MM.1S (cell line): ENCODE measurements at regions not wholly inside any gene's neighbourhood (a gene's known extent, or its start where the extent isn't known, plus 50 kb on each side); places are given as distances from the start of the nearest gene placed in this dataset.

Experiments
- EZH2 ChIP-seq: fragments of 300-600 bp; sonication (generic); optimal IDR thresholded peaks from 2 replicates; pipeline ENCODE3; 2017; ENCODE audit warnings: low read depth, mild to moderate bottlenecking, antibody characterized with exemption, low read length, mixed read lengths
- TF ChIP-seq, protein P1 (sequence below): fragments of 300-600 bp; sonication (generic); IDR thresholded peaks from 2 replicates; pipeline ENCODE4 v1.5.1; 2016; ENCODE audit warnings: antibody characterized with exemption, low read length, mixed read lengths

DNA sequence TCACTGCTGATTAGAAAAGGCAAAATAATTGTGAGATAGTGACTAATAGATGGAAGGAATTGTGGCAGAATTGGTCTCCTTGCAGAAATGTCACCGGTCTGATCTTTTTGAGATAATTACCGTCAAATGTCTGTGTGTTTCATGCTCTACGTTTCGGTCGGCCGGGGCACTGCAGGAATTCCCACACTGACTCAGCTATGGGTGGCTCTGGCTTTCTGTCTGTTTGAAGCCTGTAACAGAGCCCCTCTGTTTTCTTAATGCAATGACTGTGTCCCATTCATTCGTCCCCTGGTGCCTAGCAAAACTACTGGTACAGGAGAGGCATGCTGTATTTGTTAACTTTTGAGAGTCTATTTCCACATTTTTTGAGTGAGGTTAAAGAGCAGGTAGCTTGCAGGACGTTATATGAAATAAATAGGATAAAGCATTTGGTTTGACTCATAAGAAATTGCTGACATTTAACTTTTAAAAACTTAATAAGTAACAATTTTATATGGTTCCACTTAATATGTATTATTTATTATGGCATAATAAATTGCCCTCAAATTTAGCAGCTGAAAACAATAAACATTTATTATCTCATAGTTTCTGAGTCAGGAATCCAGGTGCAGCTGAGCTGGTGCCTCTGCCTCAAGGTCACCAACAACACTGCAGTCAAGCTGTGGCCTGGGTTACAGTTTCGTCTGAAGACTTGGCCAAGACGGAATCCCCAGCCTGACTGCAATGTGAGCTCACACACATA lies 53.3 kb upstream of the CTBP2 start:
- TF ChIP-seq, protein P1, sequence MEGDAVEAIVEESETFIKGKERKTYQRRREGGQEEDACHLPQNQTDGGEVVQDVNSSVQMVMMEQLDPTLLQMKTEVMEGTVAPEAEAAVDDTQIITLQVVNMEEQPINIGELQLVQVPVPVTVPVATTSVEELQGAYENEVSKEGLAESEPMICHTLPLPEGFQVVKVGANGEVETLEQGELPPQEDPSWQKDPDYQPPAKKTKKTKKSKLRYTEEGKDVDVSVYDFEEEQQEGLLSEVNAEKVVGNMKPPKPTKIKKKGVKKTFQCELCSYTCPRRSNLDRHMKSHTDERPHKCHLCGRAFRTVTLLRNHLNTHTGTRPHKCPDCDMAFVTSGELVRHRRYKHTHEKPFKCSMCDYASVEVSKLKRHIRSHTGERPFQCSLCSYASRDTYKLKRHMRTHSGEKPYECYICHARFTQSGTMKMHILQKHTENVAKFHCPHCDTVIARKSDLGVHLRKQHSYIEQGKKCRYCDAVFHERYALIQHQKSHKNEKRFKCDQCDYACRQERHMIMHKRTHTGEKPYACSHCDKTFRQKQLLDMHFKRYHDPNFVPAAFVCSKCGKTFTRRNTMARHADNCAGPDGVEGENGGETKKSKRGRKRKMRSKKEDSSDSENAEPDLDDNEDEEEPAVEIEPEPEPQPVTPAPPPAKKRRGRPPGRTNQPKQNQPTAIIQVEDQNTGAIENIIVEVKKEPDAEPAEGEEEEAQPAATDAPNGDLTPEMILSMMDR: no peak
- TF ChIP-seq EZH2: no peak
